RWPE2 (cell line): ENCODE measurements at regions not wholly inside any gene's neighbourhood (a gene's known extent, or its start where the extent isn't known, plus 50 kb on each side); places are given as distances from the start of the nearest gene placed in this dataset.

Experiments used
- ATAC-seq: fragments of 200-7000 bp; cut with Tn5 transposase; 3 replicates; pipeline ENCODE4 v1.9.1; 2021; ENCODE audit warnings: low read depth
- DNase-seq: peaks from one replicate; pipeline ENCODE4 v3.0.0-alpha.2; 2020; ENCODE audit warnings: low spot score
- H3K27ac ChIP-seq: fragments of 450-650 bp; 2 replicates; pipeline ENCODE4 v1.5.1; 2017; ENCODE audit warnings: mild to moderate bottlenecking; ENCODE audit not compliant: poor library complexity, severe bottlenecking
- H3K27me3 ChIP-seq: fragments of 250-450 bp; sonication (Bioruptor Pico); 2 replicates; pipeline ENCODE4 v1.5.1; 2021; ENCODE audit warnings: mild to moderate bottlenecking, moderate library complexity; ENCODE audit not compliant: insufficient read depth, poor library complexity, severe bottlenecking
- H3K36me3 ChIP-seq: fragments of 250-450 bp; sonication (Bioruptor Pico); 2 replicates; pipeline ENCODE4 v1.5.1; 2020; ENCODE audit warnings: low read depth, mild to moderate bottlenecking, moderate library complexity
- H3K4me1 ChIP-seq: fragments of 250-450 bp; sonication (Bioruptor Pico); 2 replicates; pipeline ENCODE4 v1.5.1; 2021; ENCODE audit warnings: mild to moderate bottlenecking, moderate library complexity; ENCODE audit not compliant: insufficient read depth, poor library complexity, severe bottlenecking
- H3K4me3 ChIP-seq: fragments of 250-450 bp; sonication (Bioruptor Pico); 2 replicates; pipeline ENCODE4 v1.5.1; 2021; ENCODE audit warnings: mild to moderate bottlenecking, moderate library complexity; ENCODE audit not compliant: severe bottlenecking
- H3K9me3 ChIP-seq: fragments of 250-450 bp; sonication (Bioruptor Pico); 2 replicates; pipeline ENCODE4 v1.5.1; 2021; ENCODE audit warnings: mild to moderate bottlenecking, moderate library complexity; ENCODE audit not compliant: severe bottlenecking
- TF ChIP-seq, protein P1 (sequence below): fragments of 450-650 bp; IDR thresholded peaks from one replicate; pipeline ENCODE4 v1.5.1; 2017; ENCODE audit warnings: mild to moderate bottlenecking, moderate library complexity; ENCODE audit not compliant: poor library complexity, severe bottlenecking

GRCh38 chr1:233554037-233554436 is 59.9 kb upstream of the KCNK1 start:
- no peak overlapping the region for H3K4me3 ChIP-seq
- no peaks in the 10 kb centered on the region for H3K36me3 ChIP-seq
- H3K27ac ChIP-seq: no peak overlapping the region
- H3K27me3 ChIP-seq: no peaks in the 10 kb centered on the region
- no peak for ATAC-seq
- DNase-seq: no peak
- no peaks in the 10 kb centered on the region for H3K9me3 ChIP-seq
- TF ChIP-seq, protein P1, sequence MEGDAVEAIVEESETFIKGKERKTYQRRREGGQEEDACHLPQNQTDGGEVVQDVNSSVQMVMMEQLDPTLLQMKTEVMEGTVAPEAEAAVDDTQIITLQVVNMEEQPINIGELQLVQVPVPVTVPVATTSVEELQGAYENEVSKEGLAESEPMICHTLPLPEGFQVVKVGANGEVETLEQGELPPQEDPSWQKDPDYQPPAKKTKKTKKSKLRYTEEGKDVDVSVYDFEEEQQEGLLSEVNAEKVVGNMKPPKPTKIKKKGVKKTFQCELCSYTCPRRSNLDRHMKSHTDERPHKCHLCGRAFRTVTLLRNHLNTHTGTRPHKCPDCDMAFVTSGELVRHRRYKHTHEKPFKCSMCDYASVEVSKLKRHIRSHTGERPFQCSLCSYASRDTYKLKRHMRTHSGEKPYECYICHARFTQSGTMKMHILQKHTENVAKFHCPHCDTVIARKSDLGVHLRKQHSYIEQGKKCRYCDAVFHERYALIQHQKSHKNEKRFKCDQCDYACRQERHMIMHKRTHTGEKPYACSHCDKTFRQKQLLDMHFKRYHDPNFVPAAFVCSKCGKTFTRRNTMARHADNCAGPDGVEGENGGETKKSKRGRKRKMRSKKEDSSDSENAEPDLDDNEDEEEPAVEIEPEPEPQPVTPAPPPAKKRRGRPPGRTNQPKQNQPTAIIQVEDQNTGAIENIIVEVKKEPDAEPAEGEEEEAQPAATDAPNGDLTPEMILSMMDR: no peak
- H3K4me1 ChIP-seq: no peaks in the 10 kb centered on the region

- no peak overlapping the region for H3K4me3 ChIP-seq
- H3K36me3 ChIP-seq: no peaks in the 10 kb centered on the region
- no peak overlapping the region for H3K27ac ChIP-seq
- H3K9me3 ChIP-seq: peaks cover 3% of the 10 kb centered on the region
- DNase-seq (no peak), ATAC-seq (no peak)
- H3K27me3 ChIP-seq: no peaks in the 10 kb centered on the region
- H3K4me1 ChIP-seq: no peaks in the 10 kb centered on the region
- TF ChIP-seq, protein P1: no peak
Measured at GRCh38 chr1:233561708-233562426, 52.0 kb upstream of the KCNK1 start.
